SU-DHL-6 (cell line): ENCODE measurements at regions not wholly inside any gene's neighbourhood (a gene's known extent, or its start where the extent isn't known, plus 50 kb on each side); places are given as distances from the start of the nearest gene placed in this dataset.

Experiments used
- H2AFZ ChIP-seq: fragments of 200-600 bp; sonication (generic); 2 replicates; pipeline ENCODE4 v1.6.1; 2014; ENCODE audit warnings: low read depth, mild to moderate bottlenecking, moderate library complexity, mixed read lengths, antibody characterized with exemption, low read length; ENCODE audit not compliant: severe bottlenecking
- H3F3A ChIP-seq: fragments of 200-600 bp; shearing (Covaris generic); 2 replicates; pipeline ENCODE4 v1.6.0; 2016; ENCODE audit warnings: antibody characterized with exemption, mild to moderate bottlenecking; ENCODE audit not compliant: insufficient read depth
- H3K27ac ChIP-seq: fragments of 200-600 bp; sonication (generic); 2 replicates; pipeline ENCODE4 v1.5.1; 2016; ENCODE audit warnings: low read depth, mild to moderate bottlenecking, low read length, moderate library complexity, mixed read lengths
- H3K27me3 ChIP-seq: fragments of 200-600 bp; sonication (generic), shearing (Covaris generic); 2 replicates; pipeline ENCODE4 v1.6.0; 2014; ENCODE audit warnings: mild to moderate bottlenecking, low read length
- H3K36me3 ChIP-seq: fragments of 200-600 bp; sonication (generic); 2 replicates; pipeline ENCODE4 v1.6.1; 2014; ENCODE audit warnings: mild to moderate bottlenecking, low read length, mixed read lengths
- H3K4me2 ChIP-seq: fragments of 300-600, 200-600 bp; shearing (Covaris generic), sonication (generic); 2 replicates; pipeline ENCODE4 v1.6.0; 2014; ENCODE audit warnings: low read length, low read depth, mild to moderate bottlenecking; ENCODE audit not compliant: poor library complexity, severe bottlenecking
- H3K4me3 ChIP-seq: fragments of 200-600 bp; sonication (generic); 2 replicates; pipeline ENCODE4 v1.5.1; 2014; ENCODE audit warnings: antibody characterized with exemption, low read length, mild to moderate bottlenecking, mixed read lengths; ENCODE audit not compliant: insufficient read depth, poor library complexity, severe bottlenecking
- H3K79me2 ChIP-seq: fragments of 200-600 bp; sonication (generic); 2 replicates; pipeline ENCODE4 v1.6.1; 2014; ENCODE audit warnings: mild to moderate bottlenecking, low read length, moderate library complexity; ENCODE audit not compliant: insufficient read depth
- H3K9ac ChIP-seq: fragments of 200-600 bp; sonication (generic); 2 replicates; pipeline ENCODE4 v1.7.0; 2014; ENCODE audit warnings: mild to moderate bottlenecking, low read length
- H3K9me2 ChIP-seq: fragments of 200-600 bp; sonication (generic); replicated peaks from 2 replicates; pipeline ENCODE4 v1.6.1; 2014; ENCODE audit warnings: low read length; ENCODE audit not compliant: insufficient read depth
- H3K9me3 ChIP-seq: fragments of 200-600 bp; sonication (generic); 2 replicates; pipeline ENCODE4 v1.6.1; 2014; ENCODE audit warnings: low read length, mixed read lengths; ENCODE audit not compliant: insufficient read depth
- H4K20me1 ChIP-seq: fragments of 200-600 bp; sonication (generic); 2 replicates; pipeline ENCODE4 v1.6.1; 2014; ENCODE audit warnings: low read depth, mild to moderate bottlenecking, antibody characterized with exemption, low read length, moderate library complexity, mixed read lengths
- EZH2phosphoT487 ChIP-seq: fragments of 200-600 bp; sonication (generic), shearing (Covaris generic); conservative IDR thresholded peaks from 2 replicates; pipeline ENCODE4 v1.6.1; 2018; ENCODE audit warnings: mild to moderate bottlenecking, antibody characterized with exemption, low read length, moderate library complexity, mixed read lengths
- TF ChIP-seq, protein P1 (sequence below): fragments of 200-600 bp; sonication (generic); IDR thresholded peaks from one replicate; pipeline ENCODE4 v1.5.1; 2017; ENCODE audit warnings: antibody characterized with exemption, mild to moderate bottlenecking, low read length, moderate library complexity; ENCODE audit not compliant: insufficient read depth, poor library complexity, severe bottlenecking

DNA sequence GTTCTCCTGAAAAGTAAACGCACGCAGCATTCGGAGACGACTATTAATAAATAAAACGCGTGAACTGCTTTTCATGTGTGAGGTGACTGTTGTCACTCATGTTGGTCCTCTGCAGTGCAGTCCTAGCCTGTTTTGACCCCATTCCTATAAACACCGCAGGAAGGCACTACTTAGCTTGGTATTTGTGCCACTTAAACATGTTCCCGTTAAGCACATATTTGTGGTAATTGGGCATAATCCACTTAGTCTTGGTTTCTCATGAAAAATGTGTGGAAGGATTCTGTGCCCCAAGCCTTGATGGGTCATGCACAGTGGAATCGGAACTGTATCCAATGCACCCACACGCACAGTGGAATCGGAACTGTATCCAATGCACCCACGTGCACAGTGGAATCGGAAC, 313.9 kb downstream of the THBS2 start:
- Histone ChIP-seq H3K27me3 (no peaks in the 10 kb centered on the region), H3K4me2 (no peak overlapping the region), H3K36me3 (no peaks in the 10 kb centered on the region), H3K9me3 (no peaks in the 10 kb centered on the region), H3F3A (no peaks in the 10 kb centered on the region), H3K4me3 (no peak overlapping the region), H3K9ac (no peak overlapping the region), H2AFZ (no peak overlapping the region), H3K27ac (no peak overlapping the region), H3K9me2 (no peaks in the 10 kb centered on the region), H3K79me2 (no peaks in the 10 kb centered on the region), H4K20me1 (no peaks in the 10 kb centered on the region)
- no peak for TF ChIP-seq EZH2phosphoT487
- TF ChIP-seq, protein P1, sequence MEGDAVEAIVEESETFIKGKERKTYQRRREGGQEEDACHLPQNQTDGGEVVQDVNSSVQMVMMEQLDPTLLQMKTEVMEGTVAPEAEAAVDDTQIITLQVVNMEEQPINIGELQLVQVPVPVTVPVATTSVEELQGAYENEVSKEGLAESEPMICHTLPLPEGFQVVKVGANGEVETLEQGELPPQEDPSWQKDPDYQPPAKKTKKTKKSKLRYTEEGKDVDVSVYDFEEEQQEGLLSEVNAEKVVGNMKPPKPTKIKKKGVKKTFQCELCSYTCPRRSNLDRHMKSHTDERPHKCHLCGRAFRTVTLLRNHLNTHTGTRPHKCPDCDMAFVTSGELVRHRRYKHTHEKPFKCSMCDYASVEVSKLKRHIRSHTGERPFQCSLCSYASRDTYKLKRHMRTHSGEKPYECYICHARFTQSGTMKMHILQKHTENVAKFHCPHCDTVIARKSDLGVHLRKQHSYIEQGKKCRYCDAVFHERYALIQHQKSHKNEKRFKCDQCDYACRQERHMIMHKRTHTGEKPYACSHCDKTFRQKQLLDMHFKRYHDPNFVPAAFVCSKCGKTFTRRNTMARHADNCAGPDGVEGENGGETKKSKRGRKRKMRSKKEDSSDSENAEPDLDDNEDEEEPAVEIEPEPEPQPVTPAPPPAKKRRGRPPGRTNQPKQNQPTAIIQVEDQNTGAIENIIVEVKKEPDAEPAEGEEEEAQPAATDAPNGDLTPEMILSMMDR = no peak

DNA sequence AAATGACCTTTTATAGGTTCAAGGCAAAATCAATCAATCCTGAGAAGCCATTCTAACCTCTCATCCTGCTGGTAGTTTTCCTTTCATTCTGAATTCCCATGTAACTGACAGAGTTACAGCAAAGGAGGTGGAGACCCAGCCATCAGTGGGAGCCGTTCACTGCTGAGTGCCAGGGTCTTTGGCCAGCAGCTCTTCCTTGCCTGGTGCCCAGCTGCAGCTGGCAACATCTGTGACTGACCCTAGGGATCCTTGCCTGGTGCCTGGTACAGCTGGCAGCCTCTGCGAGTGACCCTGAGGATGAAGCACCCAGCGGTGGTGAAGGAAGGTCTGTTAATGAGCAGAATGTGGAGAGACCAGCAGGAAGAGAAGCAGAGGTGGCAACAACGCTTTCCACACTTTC, 314.6 kb downstream of the THBS2 start:
- H3K4me2 ChIP-seq = no peak overlapping the region
- no peaks in the 10 kb centered on the region for H3K9me3 ChIP-seq
- TF ChIP-seq, protein P1 = no peak
- no peak for TF ChIP-seq EZH2phosphoT487
- H3K36me3 ChIP-seq = no peaks in the 10 kb centered on the region
- no peak overlapping the region for H3K27ac ChIP-seq
- H3K4me3 ChIP-seq = no peak overlapping the region
- no peaks in the 10 kb centered on the region for H3F3A ChIP-seq
- H3K79me2 ChIP-seq = no peaks in the 10 kb centered on the region
- no peak overlapping the region for H3K9ac ChIP-seq
- no peaks in the 10 kb centered on the region for H3K9me2 ChIP-seq
- no peaks in the 10 kb centered on the region for H3K27me3 ChIP-seq
- no peak overlapping the region for H2AFZ ChIP-seq
- no peaks in the 10 kb centered on the region for H4K20me1 ChIP-seq

DNA sequence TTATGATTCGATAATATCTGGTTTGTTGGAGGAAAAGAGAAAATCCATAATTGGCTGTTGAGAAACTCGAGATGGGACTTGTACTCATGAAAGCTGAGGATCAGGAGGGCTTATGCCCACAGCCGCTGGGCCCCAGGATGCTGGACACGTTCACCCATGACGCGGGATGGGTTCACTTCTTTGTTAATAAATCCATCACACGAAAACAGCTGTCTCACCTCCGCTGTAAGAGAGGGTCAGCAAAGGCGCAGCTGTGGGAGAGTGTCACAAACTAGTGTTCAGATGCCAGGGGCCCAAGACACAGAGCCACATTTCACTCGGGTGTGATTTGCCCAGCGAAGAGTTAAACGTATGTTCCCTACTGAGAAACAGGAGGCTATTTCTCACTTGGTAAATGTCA, 315.1 kb downstream of the THBS2 start:
- H3K4me3 ChIP-seq = no peak overlapping the region

More for the DNA sequence above, 315.1 kb downstream of the THBS2 start:
- no peaks in the 10 kb centered on the region for H4K20me1 ChIP-seq
- H3K4me2 ChIP-seq = no peak overlapping the region
- H3K36me3 ChIP-seq = no peaks in the 10 kb centered on the region
- H2AFZ ChIP-seq = no peak overlapping the region
- H3K9me2 ChIP-seq = no peaks in the 10 kb centered on the region
- no peaks in the 10 kb centered on the region for H3K9me3 ChIP-seq
- H3K27me3 ChIP-seq = no peaks in the 10 kb centered on the region
- TF ChIP-seq, protein P1 = no peak
- no peak for TF ChIP-seq EZH2phosphoT487
- no peak overlapping the region for H3K27ac ChIP-seq
- H3F3A ChIP-seq = no peaks in the 10 kb centered on the region
- H3K9ac ChIP-seq = no peak overlapping the region
- H3K79me2 ChIP-seq = no peaks in the 10 kb centered on the region
